DMS153 treated with DMSO at 0.1 percent for 48 hours (cell line): ENCODE measurements at regions not wholly inside any gene's neighbourhood (a gene's known extent, or its start where the extent isn't known, plus 50 kb on each side); places are given as distances from the start of the nearest gene placed in this dataset.
"Not testable (repeated sequence)": the region's sequence is repeated elsewhere in the genome, so short reads cannot be mapped to it uniquely, and the experiment has no call there.

Source experiments
- DNase-seq: peaks from one replicate; lab custom pipeline; 2025; ENCODE audit not compliant: unreplicated experiment; lab: John Stamatoyannopoulos, UW

DNA sequence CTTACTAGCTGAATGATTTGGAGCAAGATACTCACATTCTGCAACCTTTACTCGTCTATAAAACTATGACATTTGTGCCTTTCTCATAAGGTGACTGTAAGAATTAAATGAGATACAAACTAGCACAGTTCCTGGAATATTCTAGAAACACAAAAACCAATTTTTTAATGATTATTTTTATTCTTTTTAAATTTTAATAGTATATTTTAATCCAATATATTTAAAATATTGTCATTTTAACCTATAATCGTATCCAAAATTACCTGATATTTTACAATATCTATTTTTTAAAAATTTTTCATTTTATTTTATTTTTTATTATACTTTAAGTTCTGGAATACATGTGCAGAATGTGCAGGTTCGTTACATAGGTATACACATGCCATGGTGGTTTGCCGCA, 238.1 kb downstream of the OLFM4 start:
- no peak for DNase-seq

DNA sequence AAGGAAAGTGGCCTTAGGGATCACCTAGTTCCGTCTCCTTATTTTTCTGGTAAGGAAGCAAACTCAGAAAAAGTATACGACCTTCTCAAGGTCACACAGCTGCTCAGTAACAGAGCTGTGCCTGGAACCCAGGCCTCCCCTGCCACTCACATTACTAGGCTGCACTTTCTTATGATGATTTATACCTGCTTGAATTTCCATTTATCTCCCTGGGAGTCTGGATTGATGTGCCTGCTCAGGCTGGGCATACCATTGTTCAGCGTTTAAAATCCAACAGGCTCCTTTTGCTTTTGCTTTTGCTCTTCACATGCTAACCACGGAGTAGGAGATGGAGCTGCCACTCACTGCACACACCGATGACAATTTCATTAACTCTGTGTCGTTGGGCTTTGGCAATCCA, 241.0 kb downstream of the OLFM4 start:
- DNase-seq = no peak

GRCh38 chr13:53272873-53273272, 244.3 kb downstream of the OLFM4 start:
- no peak for DNase-seq

- DNase-seq = no peak
Observed at GRCh38 chr13:53276265-53276664, 247.7 kb downstream of the OLFM4 start.

DNA sequence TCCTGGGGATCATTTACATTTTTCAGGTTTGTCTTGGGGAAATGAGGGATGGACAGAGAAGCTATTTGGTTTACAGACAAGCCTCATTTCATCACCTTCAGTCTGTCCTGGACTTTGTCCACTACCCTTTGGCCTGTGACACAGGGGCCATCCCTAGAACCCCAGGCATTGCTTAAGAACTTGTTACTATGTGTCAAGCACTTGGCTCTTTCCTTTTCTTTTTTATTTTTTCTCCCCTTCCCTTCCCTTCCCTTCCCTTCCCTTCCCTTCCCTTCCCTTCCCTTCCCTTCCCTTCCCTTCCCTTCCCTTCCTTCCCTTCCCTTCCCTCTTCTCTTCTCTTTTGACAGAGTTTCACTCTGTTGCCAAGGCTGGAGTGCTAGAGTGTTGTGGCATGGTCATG, 253.1 kb downstream of the OLFM4 start:
- DNase-seq = no peak

- DNase-seq = no peak
Observed at GRCh38 chr13:53285896-53286430, 257.4 kb downstream of the OLFM4 start.

DNA sequence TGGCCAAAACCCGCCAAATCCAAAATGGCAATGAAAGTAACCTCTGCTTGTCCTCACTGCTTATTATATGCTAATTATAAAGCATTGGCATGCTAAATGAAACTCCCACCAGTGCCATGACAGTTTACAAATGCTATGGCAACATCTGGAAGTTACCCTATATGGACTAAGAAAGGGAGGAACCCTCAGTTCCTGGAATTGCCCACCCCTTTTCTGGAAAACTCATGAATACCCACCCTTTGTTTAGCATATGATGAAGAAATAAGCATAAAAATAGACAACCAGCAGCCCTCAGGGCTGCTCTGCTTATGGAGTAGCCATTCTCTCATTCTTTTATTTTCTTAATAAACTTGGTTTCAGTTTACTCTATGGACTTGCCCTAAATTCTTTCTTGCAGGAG, 269.8 kb downstream of the OLFM4 start:
- no peak for DNase-seq

- DNase-seq = no peak
Observed at GRCh38 chr13:53301449-53301848, 272.8 kb downstream of the OLFM4 start.

DNA sequence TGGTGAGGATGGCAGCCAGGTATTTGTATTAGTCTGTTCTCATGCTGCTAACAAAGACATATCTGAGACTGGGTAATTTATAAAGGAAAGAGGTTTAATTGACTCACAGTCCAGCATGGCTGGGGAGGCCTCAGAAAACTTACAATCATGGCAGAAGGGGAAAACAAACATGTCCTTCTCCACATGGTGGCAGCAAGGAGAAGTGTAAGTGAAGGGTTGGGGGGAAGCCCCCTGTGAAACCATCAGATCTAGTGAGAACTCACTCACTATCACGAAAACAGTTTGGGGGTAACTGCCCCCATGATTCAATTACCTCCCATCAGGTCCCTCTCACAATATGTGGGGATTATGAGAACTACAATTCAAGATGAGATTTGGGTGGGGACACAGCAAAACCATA, 276.8 kb downstream of the OLFM4 start:
- not testable (repeated sequence) for DNase-seq

- DNase-seq = no peak
Observed at GRCh38 chr13:53310786-53311185, 282.2 kb downstream of the OLFM4 start.

- no peak for DNase-seq
Observed at GRCh38 chr13:53311561-53311960, 282.9 kb downstream of the OLFM4 start.

DNA sequence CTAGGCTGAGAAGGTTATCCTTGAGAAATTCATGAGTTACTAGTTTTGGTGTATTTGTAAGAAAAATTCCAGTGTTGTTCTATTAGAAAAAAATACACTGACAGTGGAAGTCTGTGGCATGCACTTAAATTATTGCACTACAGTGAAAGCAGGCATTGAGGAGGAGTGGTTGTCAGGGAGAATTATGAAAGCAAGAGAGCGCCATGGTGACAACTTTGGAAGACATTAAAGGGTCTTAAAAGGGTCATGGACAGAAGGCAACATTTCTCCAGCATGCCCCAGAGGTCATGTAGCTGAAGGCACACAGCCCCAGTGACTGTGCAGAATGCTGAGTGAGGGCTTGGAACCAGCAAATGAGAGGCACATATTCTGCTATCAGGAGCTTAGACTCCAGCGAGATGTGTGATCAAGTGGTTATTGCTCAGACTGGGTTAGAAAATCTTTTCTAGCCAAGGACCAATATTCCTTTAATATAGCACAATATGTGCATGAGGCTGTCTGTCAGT, 292.7 kb downstream of the OLFM4 start:
- no peak for DNase-seq

GRCh38 chr13:53324656-53325055, 296.0 kb downstream of the OLFM4 start:
- DNase-seq = no peak

GRCh38 chr13:53326716-53327115, 298.1 kb downstream of the OLFM4 start:
- DNase-seq = no peak

DNA sequence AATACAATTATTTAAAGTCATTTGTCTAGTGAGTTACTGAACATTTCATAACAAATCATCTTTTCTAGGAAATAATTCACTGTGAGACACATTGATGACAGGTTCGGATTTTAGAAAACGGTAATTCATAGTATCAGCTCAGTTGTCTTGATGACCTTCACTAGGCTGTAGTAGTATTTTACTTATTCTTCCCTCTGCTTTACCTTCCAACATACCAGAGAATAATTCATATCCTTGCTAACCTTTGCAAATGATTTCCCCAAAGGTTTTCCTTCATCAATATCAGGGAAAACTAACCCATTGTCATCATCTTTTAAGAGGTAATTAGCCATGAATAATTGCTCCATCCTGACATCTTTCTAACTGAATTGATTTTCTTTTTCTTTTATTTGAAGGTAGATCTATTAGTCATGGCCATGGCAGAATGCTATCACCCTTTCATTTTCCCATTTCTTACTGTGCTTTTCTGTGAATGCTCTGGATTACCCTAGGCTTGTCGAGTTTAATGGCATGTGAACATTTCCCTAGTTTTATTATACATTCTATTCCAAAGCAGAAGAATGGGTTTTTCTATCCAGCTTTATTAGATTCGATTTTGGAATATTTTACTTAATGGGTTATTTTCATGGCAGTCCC, 299.2 kb downstream of the OLFM4 start:
- DNase-seq = no peak

DNA sequence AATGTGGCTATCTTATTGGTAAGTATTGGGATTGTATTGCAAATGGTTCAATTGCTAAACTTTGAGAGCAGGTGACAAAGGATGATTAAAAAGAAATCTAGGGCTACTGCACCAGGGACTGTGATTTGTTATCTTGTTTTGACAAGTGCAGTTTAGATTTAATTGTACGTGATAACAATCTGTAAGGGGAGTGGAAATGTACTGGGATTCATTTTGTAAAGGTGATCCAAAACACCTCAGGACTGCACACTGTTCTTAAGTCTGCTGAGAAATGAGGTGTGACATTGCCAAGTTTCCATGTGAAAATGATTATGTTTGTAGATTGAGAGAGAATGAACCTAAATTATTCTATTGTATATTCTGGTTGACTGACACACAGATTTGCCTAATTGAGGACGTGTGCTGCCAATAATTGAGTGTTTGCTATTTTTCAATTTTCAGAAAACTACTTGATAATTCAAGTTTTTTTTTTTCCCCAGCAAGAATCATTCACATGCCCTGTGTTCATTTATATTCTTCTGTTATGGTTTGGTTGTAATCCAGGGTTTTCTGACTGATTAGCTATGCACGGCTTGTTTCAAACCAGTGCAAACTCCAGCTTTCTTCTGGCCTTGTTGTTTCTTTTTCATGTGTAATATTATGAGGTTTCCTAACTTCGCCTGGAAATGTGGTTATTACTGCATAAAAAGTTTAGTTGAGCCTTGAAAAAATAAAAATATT, 308.0 kb downstream of the OLFM4 start:
- no peak for DNase-seq

- DNase-seq = no peak
Observed at GRCh38 chr13:53338760-53339159, 310.1 kb downstream of the OLFM4 start.

GRCh38 chr13:53340505-53341143, 312.0 kb downstream of the OLFM4 start:
- DNase-seq = no peak

DNA sequence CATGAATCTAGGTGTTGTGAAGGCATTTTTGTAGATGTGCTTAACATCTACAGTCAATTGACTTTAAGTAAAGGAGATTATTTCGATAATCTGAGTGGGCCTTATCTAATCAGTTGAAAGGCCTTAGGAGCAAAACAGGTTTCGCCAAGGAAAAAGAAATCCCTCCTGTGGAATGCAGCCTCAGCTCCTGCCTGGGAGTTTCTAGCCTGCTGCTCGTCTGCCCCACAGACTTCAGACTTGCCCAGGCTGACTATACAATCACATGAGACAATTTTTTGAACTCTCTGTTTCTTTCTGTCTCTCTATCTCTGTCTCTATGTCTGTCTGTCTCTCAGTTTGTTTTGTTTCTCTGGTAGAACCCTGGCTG, 312.5 kb downstream of the OLFM4 start:
- no peak for DNase-seq

GRCh38 chr13:53342623-53343360, 314.2 kb downstream of the OLFM4 start:
- DNase-seq = no peak

- no peak for DNase-seq
Observed at GRCh38 chr13:53343361-53343744, 314.7 kb downstream of the OLFM4 start.
